ENCODE measurements at regions not wholly inside any gene's neighbourhood (a gene's known extent, or its start where the extent isn't known, plus 50 kb on each side); places are given as distances from the start of the nearest gene placed in this dataset.

GRCh38 chr5:56518820-56519219, 285.7 kb upstream of the ANKRD55 start:
- no peak for TF ChIP-seq CTCF (IDR thresholded peaks at IDR 0.05)
- TF ChIP-seq POLR2A (IDR thresholded peaks at IDR 0.05): no peak
- TF ChIP-seq POLR2AphosphoS5 (IDR thresholded peaks at IDR 0.05): no peak

All from stomach (tissue), 4 donors.